Gastrocnemius medialis (tissue), 4 donors: ENCODE measurements at regions not wholly inside any gene's neighbourhood (a gene's known extent, or its start where the extent isn't known, plus 50 kb on each side); places are given as distances from the start of the nearest gene placed in this dataset.

Source experiments
- POLR2A ChIP-seq, 2 donors: fragments of 450-650 bp; IDR thresholded peaks; one replicate each; pipeline ENCODE4 v1.6.1; 2017; ENCODE audit warnings: antibody characterized with exemption in 2 of 2, mild to moderate bottlenecking in 2 of 2, moderate library complexity in 2 of 2
- TF ChIP-seq, protein P1 (sequence below), 5 experiments: fragments of 450-650 bp in 3 of 5; fragments of 200-600 bp in 2 of 5; sonication (generic) in 2 of 5; IDR thresholded peaks in 4 of 5; conservative IDR thresholded peaks in 1 of 5; 1 replicate in 4 of 5; 2 replicates in 1 of 5; pipeline ENCODE4 v1.5.1; 2016 to 2019; ENCODE audit warnings: antibody characterized with exemption in 5 of 5, mild to moderate bottlenecking in 3 of 5, moderate library complexity in 3 of 5

DNA sequence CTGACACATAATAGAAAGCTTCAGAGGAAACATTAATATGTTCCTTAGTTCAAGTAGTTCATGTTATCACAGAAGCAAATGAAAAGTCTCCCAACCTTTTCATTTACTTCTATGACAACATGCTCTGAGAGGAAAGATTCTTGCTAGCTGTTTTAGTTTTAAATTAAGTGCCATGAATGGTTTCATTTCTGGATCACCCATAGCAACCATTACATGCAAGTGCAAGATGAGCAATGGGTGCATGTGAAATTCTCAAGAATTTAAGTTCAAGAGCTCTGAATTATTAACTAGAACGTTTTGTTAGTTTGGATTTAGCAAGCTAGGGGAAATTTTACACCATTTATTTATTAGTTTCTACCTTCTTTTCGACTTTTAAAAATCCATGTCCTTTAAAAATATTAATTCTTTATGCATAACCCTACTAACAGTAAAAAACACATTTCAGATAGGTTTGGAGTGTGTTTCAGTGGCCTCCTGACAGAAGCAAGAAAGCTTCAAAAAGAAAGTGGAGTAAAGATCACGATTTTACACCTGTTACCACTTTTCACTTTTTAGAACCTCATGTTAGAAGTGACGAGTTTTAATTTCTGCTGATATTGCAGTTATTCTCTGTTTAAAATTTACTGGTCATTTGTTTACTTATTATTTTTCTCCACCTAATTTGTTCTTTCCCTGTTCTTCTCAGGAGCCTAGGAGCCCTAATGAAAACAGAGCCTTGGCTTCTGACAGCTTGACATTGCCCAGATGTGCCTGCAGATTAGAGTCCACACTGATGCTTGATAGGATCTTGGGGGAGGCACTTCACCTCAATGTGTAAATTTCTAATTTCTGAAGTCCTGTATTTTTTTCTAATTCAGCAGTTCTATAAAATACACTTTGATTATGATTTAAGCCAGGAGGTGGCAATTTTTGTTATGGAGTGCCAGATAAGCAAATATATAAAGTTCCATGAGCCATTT, 995.3 kb upstream of the PHF14 start:
- TF ChIP-seq, protein P1, sequence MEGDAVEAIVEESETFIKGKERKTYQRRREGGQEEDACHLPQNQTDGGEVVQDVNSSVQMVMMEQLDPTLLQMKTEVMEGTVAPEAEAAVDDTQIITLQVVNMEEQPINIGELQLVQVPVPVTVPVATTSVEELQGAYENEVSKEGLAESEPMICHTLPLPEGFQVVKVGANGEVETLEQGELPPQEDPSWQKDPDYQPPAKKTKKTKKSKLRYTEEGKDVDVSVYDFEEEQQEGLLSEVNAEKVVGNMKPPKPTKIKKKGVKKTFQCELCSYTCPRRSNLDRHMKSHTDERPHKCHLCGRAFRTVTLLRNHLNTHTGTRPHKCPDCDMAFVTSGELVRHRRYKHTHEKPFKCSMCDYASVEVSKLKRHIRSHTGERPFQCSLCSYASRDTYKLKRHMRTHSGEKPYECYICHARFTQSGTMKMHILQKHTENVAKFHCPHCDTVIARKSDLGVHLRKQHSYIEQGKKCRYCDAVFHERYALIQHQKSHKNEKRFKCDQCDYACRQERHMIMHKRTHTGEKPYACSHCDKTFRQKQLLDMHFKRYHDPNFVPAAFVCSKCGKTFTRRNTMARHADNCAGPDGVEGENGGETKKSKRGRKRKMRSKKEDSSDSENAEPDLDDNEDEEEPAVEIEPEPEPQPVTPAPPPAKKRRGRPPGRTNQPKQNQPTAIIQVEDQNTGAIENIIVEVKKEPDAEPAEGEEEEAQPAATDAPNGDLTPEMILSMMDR (IDR thresholded peaks at IDR 0.05 in 4 of 5, conservative IDR thresholded peaks at IDR 0.05 in 1 of 5): no peak
- no peak for TF ChIP-seq POLR2A (IDR thresholded peaks at IDR 0.05)
